Fibroblast of mammary gland (primary cell): ENCODE measurements at regions not wholly inside any gene's neighbourhood (a gene's known extent, or its start where the extent isn't known, plus 50 kb on each side); places are given as distances from the start of the nearest gene placed in this dataset.

Experiments
- DNase-seq: peaks from one replicate; pipeline ENCODE4 v3.0.0-alpha.2; 2010; ENCODE audit warnings: low read depth
- H3K4me3 ChIP-seq: 2 replicates; pipeline ENCODE4 v1.5.1; 2011; ENCODE audit warnings: low read depth, mild to moderate bottlenecking, low read length, moderate library complexity; ENCODE audit not compliant: control insufficient read depth
- TF ChIP-seq, protein P1 (sequence below): conservative IDR thresholded peaks from 2 replicates; pipeline ENCODE4 v1.5.1; 2011; ENCODE audit warnings: low read depth, low read length, inconsistent platforms; ENCODE audit not compliant: control insufficient read depth, insufficient read depth

DNA sequence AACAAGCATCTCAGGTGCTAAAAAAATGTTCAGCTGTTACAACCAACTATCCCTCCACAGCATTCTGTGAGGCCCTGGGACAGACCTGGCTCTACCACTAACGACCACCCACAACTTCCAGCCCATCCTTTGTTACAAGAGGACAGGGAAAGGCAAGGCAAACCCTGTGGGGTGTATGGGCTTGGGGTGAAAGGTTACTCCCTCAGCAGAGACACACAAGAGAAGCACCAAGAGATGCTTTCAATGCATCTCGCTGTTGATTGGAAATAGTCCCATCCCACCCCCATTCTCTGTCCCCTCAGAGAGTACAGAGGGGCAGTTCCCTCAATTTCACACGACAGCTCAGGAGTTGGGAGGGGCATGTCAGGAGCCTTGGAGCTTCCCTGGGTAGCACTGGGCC, 234.1 kb downstream of the CAAP1 start:
- TF ChIP-seq, protein P1, sequence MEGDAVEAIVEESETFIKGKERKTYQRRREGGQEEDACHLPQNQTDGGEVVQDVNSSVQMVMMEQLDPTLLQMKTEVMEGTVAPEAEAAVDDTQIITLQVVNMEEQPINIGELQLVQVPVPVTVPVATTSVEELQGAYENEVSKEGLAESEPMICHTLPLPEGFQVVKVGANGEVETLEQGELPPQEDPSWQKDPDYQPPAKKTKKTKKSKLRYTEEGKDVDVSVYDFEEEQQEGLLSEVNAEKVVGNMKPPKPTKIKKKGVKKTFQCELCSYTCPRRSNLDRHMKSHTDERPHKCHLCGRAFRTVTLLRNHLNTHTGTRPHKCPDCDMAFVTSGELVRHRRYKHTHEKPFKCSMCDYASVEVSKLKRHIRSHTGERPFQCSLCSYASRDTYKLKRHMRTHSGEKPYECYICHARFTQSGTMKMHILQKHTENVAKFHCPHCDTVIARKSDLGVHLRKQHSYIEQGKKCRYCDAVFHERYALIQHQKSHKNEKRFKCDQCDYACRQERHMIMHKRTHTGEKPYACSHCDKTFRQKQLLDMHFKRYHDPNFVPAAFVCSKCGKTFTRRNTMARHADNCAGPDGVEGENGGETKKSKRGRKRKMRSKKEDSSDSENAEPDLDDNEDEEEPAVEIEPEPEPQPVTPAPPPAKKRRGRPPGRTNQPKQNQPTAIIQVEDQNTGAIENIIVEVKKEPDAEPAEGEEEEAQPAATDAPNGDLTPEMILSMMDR, result no peak
- no peak for DNase-seq
- no peak overlapping the region for H3K4me3 ChIP-seq

DNA sequence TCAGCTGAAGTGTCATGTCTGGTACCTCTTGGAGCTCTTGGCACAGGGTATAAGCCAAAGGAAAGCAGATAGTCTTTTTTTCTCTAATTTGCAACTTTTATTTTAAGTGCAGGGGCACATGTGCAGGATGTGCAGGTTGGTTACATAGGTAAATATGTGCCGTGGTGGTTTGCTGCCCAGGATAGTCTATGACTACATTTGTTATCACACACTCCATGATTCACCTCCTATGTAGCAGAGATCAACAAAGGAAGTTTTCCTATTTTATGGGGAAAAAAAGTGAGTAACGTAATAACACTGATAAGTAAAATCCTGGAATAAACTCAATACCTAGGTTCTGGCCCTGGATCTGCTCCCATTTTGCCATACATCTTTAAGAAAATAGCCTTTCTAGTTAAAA, 234.6 kb downstream of the CAAP1 start:
- no peak for DNase-seq
- TF ChIP-seq, protein P1, result no peak
- H3K4me3 ChIP-seq, result no peak overlapping the region

DNA sequence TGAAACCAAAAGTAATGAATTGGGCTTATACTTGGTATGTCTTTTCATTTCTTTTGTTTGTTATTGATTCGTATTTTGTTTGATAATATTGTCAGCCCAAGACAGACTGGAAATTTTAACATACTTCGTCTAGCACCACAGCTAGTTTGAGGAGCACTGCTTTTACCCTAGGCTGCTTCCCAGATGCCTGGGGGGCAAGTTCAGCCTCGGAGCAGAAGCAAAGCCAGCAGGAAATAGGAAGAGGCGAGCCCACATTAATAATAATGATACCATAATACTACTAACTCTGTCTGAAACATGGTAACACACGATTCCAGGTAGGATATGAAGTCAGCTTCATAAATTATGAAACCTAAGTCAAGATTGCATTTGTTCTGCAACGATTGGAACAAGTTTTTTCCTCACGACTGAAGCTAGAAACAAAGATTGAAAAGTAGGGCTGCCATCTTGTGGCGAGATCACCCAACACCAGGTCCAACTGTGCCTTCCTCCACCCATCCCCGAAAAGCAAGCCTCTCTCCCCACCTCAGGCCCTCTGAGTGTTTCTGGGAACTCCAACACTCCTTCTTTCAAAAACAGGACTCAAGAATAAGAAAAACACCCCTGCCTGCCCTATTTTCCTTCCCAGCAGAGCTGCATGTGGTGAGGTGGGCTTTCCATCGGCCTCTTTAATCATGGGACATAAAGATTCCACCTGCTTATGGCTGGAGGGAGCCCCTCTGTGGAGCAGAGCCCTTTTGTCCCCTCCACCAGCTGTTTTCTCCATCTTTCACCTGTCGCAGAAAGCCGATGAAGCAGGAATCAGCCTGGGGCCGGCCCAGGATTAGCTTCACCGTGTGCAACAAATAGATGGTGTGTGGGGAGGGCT, 236.4 kb downstream of the CAAP1 start:
- TF ChIP-seq, protein P1, result peak; percentile 45
- peak; percentile 18 for DNase-seq
- H3K4me3 ChIP-seq, result no peak overlapping the region

DNA sequence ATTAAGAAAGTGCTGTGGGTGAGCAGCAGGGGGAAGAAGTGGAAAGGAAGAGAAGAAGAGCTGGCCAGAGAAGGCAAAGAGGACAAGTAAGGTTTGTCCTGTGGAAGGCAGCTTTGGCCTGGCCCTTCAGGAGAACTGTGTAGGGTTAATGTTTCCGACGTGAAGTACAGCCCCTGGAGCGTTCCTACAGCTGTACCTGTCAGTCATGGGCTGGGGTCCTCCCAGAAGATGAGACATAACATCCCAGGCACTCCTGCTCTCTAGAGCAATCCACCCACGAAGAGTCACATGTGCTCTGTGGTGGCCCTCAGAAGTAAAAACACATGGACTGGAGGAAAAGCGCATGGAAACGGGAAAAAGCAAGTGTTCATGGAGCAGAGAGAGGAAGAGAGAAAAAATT, 237.4 kb downstream of the CAAP1 start:
- no peak overlapping the region for H3K4me3 ChIP-seq
- TF ChIP-seq, protein P1, result no peak
- no peak for DNase-seq

DNA sequence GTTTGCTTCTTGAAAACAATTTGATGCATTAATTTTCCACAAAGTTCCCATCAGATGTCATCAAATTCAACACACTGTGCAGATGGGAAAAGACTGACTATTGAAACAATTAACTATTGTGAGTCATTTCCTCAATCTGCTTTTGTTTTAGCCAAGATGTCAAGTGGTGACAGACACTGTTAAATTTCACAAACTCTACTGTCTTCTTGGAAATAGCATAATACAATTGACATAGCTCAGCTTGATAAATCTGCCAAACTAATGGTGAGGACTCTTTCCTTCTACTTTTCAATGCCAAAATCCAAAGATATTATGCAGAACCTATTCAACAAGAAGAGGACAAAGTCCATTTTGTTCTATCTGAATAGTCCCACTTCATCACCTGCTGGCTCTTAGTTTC, 242.3 kb downstream of the CAAP1 start:
- TF ChIP-seq, protein P1, result no peak
- DNase-seq, result peak; percentile 0
- H3K4me3 ChIP-seq, result no peak overlapping the region

DNA sequence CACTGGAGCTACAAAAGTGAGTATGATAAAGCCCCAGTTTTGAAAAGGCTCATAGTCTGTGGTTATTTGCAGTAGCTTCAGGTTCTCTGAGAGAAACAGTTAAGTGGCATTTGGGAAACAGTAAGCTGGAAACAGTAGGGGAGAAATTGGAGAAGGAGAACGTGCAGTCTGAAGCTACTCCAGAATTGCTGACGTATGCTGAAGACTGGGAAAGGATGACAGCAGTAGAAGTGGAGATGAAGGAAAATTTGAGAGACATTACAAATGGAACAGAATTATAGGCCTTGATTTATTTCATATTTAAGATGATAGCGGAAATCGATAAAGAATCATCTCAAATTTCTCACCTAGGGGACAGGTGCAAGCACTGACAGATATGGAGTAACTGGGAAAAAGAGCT, 248.8 kb downstream of the CAAP1 start:
- DNase-seq, result no peak
- TF ChIP-seq, protein P1, result no peak
- no peak overlapping the region for H3K4me3 ChIP-seq
